ENCODE measurements at regions not wholly inside any gene's neighbourhood (a gene's known extent, or its start where the extent isn't known, plus 50 kb on each side); places are given as distances from the start of the nearest gene placed in this dataset.

DNA sequence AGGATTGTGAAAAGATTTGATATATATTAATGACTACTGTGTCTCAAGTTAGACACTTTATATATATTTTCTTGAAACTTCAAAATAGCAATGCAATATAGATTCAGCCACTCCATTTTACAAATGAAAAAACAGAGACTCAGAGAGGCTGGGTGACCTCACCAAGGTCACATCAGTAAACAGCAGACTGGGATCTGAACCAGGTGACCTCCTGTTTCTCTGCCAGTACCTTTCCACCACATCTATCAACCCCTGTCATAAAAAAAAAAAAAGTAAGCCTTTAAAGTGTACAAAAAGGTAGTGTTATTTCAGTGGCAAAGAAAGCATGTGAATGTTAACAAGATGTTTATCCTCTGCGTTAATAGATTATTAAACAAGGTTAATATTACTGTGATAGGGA is 466.5 kb upstream of the DYNLRB2 start:
- Histone ChIP-seq H3K27me3 (no peaks in the 10 kb centered on the region), H3K9me3 (peaks cover 0 to 9% (median 0%) of the 10 kb centered on the region in 4 donors), H3K27ac (replicated peaks in 1 of 4) (no peak overlapping the region), H3K4me1 (no peaks in the 10 kb centered on the region), H3K36me3 (no peaks in the 10 kb centered on the region), H3K4me3 (no peak overlapping the region)
- intact Hi-C loops (cut with DNase I) = no loop called here
- DNase-seq (ENCODE audit: extremely low spot score) = no peak
- WGBS = 47% methylated on average over 1 of the region's 1 CpG
- TF ChIP-seq POLR2A (IDR thresholded peaks at IDR 0.05; ENCODE audit: low read depth) = no peak
- no peak for TF ChIP-seq POLR2AphosphoS5 (IDR thresholded peaks at IDR 0.05)
- TF ChIP-seq, protein P1, sequence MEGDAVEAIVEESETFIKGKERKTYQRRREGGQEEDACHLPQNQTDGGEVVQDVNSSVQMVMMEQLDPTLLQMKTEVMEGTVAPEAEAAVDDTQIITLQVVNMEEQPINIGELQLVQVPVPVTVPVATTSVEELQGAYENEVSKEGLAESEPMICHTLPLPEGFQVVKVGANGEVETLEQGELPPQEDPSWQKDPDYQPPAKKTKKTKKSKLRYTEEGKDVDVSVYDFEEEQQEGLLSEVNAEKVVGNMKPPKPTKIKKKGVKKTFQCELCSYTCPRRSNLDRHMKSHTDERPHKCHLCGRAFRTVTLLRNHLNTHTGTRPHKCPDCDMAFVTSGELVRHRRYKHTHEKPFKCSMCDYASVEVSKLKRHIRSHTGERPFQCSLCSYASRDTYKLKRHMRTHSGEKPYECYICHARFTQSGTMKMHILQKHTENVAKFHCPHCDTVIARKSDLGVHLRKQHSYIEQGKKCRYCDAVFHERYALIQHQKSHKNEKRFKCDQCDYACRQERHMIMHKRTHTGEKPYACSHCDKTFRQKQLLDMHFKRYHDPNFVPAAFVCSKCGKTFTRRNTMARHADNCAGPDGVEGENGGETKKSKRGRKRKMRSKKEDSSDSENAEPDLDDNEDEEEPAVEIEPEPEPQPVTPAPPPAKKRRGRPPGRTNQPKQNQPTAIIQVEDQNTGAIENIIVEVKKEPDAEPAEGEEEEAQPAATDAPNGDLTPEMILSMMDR (IDR thresholded peaks at IDR 0.05) = no peak
- no peak for TF ChIP-seq EP300 (IDR thresholded peaks at IDR 0.05)

DNA sequence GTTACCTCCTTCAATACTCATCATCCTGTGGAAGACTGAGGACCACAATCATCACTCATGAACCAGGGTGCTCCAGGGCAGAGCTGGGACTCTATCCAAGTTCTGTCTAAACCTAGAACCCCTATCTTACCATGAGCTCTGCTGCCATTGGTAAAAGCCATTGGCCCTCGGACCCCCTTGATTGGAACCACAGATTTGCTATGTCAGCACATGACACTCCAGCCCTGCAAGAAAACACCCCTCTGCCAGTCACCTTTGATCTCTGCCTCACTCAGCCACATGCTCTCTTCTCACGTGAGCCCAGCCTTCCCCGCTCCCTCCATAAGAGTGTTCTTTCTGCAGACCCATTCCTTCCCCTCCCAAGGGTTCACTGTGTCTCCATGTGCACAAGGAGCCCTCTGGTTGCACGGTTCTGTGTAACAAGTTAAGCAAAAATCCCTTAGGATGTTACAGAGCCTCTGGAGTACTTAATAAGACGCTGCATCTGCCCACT is 468.8 kb upstream of the DYNLRB2 start:
- 82% methylated on average over 5 of the region's 5 CpGs for WGBS

DNA sequence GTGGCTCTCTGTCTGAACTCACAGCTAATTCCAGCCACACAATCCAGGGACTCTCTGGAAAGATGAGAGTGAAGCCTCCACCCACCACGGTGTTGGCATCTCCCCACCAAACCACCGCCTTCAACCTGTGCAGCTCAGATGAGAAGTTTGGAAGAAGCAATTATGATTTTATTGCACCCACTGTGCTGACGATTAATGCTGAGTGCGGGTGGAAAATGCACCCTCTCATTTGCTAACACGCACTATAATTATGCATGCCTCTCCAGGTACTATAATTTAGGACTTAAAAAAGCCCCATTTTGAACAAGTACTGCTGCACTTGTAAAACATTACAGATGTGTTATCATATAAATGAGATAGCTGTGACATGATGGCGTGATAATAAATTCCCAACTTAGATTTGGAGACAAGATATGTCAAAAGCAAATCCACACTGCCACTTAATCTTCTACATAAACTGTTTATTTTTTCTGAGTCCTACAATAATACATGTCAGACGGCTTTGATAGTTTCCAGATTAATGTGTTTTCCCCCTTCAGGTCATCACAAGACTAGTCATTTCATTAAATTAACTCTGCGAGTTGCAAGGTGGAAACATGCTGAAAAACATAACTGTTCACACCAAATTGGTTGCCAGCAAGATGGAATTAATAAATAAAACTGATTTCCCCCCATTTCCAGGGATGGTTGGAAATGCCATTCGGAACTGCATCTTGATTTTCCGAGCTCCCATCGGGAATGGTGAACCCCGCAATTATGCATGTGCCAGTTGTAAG is 466.5 kb upstream of the MAF start:
- no peak for DNase-seq (ENCODE audit: extremely low spot score)
- peaks cover 0 to 10% (median 0%) of the 10 kb centered on the region in 4 donors for H3K9me3 ChIP-seq
- no peaks in the 10 kb centered on the region for H3K27me3 ChIP-seq
- H3K27ac ChIP-seq (replicated peaks in 1 of 4) = no peak overlapping the region
- WGBS = 74% methylated on average over 10 of the region's 12 CpGs
- H3K4me3 ChIP-seq = no peak overlapping the region
- H3K36me3 ChIP-seq = no peaks in the 10 kb centered on the region
- TF ChIP-seq POLR2AphosphoS5 (IDR thresholded peaks at IDR 0.05) (no peak), EP300 (IDR thresholded peaks at IDR 0.05) (no peak), POLR2A (IDR thresholded peaks at IDR 0.05; ENCODE audit: low read depth) (no peak)
- TF ChIP-seq, protein P1 (IDR thresholded peaks at IDR 0.05) = no peak
- intact Hi-C loops (cut with DNase I) = no loop called here
- H3K4me1 ChIP-seq = no peaks in the 10 kb centered on the region

More for the DNA sequence above, 468.8 kb upstream of the DYNLRB2 start:
- peaks cover 0 to 10% (median 0%) of the 10 kb centered on the region in 4 donors for H3K9me3 ChIP-seq
- no peak overlapping the region for H3K4me3 ChIP-seq
- TF ChIP-seq POLR2AphosphoS5 (IDR thresholded peaks at IDR 0.05) (no peak), EP300 (IDR thresholded peaks at IDR 0.05) (no peak), POLR2A (IDR thresholded peaks at IDR 0.05; ENCODE audit: low read depth) (no peak)
- TF ChIP-seq, protein P1 (IDR thresholded peaks at IDR 0.05) = no peak
- no peaks in the 10 kb centered on the region for H3K4me1 ChIP-seq
- H3K36me3 ChIP-seq = no peaks in the 10 kb centered on the region
- no peaks in the 10 kb centered on the region for H3K27me3 ChIP-seq
- no peak for DNase-seq (ENCODE audit: extremely low spot score)
- no peak overlapping the region for H3K27ac ChIP-seq (replicated peaks in 1 of 4)
- intact Hi-C loops (cut with DNase I) = no loop called here

DNA sequence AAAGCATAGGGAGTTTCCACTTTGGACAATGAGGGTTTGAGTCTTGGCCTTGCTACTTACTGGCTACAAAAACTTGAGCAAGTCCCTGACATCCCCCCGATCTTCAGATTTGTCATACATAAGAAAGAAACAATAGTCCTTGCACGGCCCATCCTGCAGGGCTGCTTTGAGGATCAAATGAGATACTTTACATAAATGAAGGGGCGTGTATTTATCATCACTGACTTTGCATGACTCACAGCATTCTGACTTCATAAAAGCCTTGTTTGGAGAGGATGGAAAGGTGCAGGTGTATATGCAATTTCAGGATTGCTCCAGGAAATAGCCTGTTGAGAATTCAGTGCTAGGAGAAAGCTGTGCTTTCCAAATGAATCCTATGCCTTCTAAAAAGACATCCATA is 465.0 kb upstream of the MAF start:
- Histone ChIP-seq H3K4me1 (no peaks in the 10 kb centered on the region), H3K27ac (replicated peaks in 1 of 4) (no peak overlapping the region), H3K4me3 (no peak overlapping the region), H3K27me3 (no peaks in the 10 kb centered on the region), H3K36me3 (no peaks in the 10 kb centered on the region), H3K9me3 (peaks cover 0 to 10% (median 0%) of the 10 kb centered on the region in 4 donors)
- DNase-seq (ENCODE audit: extremely low spot score) = no peak
- TF ChIP-seq POLR2A (IDR thresholded peaks at IDR 0.05; ENCODE audit: low read depth) (no peak), EP300 (IDR thresholded peaks at IDR 0.05) (no peak), POLR2AphosphoS5 (IDR thresholded peaks at IDR 0.05) (no peak)
- TF ChIP-seq, protein P1 (IDR thresholded peaks at IDR 0.05) = no peak
- intact Hi-C loops (cut with DNase I) = no loop called here
- WGBS = 90% methylated on average over 3 of the region's 3 CpGs

All from esophagus muscularis mucosa (tissue), 4 donors.